CD8-positive, alpha-beta memory T cell (primary cell): ENCODE measurements at regions not wholly inside any gene's neighbourhood (a gene's known extent, or its start where the extent isn't known, plus 50 kb on each side); places are given as distances from the start of the nearest gene placed in this dataset.

Experiments
- CTCF ChIA-PET: fragments of 350-600 bp; sonication (Branson Sonifier 250); formaldehyde crosslinking; loops from one replicate; lab custom pipeline; 2021; ENCODE audit warnings: antibody characterized with exemption; lab: Charles Lee
- POLR2A ChIA-PET: fragments of 350-600 bp; sonication (Branson Sonifier 250); formaldehyde crosslinking; loops from one replicate; lab custom pipeline; 2021; ENCODE audit warnings: antibody characterized with exemption; lab: Charles Lee
- DNase-seq, 5 donors: peaks; one replicate each; pipeline versions ENCODE4 v3.0.0 to v3.0.0-alpha.2; 2020 to 2022; ENCODE audit warnings: mixed read lengths in 1 of 5
- H3K27ac ChIP-seq: one replicate; pipeline ENCODE4 v1.7.0; 2013; ENCODE audit warnings: low read depth, mild to moderate bottlenecking, low read length, moderate library complexity
- H3K27me3 ChIP-seq: 2 replicates; pipeline ENCODE4 v1.7.0; 2013; ENCODE audit warnings: low read length, mild to moderate bottlenecking; ENCODE audit not compliant: insufficient read depth, poor library complexity, severe bottlenecking
- H3K36me3 ChIP-seq: 2 replicates; pipeline ENCODE4 v1.7.0; 2013; ENCODE audit warnings: mild to moderate bottlenecking, low read length, moderate library complexity; ENCODE audit not compliant: insufficient read depth
- H3K4me1 ChIP-seq: 2 replicates; pipeline ENCODE4 v1.7.0; 2013; ENCODE audit warnings: mild to moderate bottlenecking, low read length, moderate library complexity; ENCODE audit not compliant: insufficient read depth
- H3K4me3 ChIP-seq: 2 replicates; pipeline ENCODE4 v1.7.0; 2013; ENCODE audit warnings: mild to moderate bottlenecking, low read length
- H3K9me3 ChIP-seq: 2 replicates; pipeline ENCODE4 v1.7.0; 2013; ENCODE audit warnings: mild to moderate bottlenecking, low read length
- H3K27ac Mint-ChIP-seq, 8 donors: one replicate each; pipeline ENCODE4 v1.8.0; 2020 to 2021; ENCODE audit warnings: mixed read lengths in 8 of 8, mild to moderate bottlenecking in 6 of 8, inconsistent platforms in 3 of 8, moderate library complexity in 3 of 8
- H3K27me3 Mint-ChIP-seq, 2 donors: one replicate each; pipeline ENCODE4 v1.8.0; 2020 to 2021; ENCODE audit warnings: mixed read lengths in 2 of 2, mild to moderate bottlenecking in 1 of 2, moderate library complexity in 1 of 2
- H3K36me3 Mint-ChIP-seq, 3 donors: one replicate each; pipeline ENCODE4 v1.8.0; 2020 to 2021; ENCODE audit warnings: mixed read lengths in 3 of 3, inconsistent platforms in 1 of 3, mild to moderate bottlenecking in 1 of 3
- H3K4me1 Mint-ChIP-seq, 3 donors: one replicate each; pipeline ENCODE4 v1.8.0; 2020 to 2021; ENCODE audit warnings: mixed read lengths in 3 of 3, inconsistent platforms in 1 of 3, mild to moderate bottlenecking in 1 of 3
- H3K4me3 Mint-ChIP-seq, 7 donors: one replicate each; pipeline ENCODE4 v1.8.0; 2020 to 2021; ENCODE audit warnings: mixed read lengths in 7 of 7, mild to moderate bottlenecking in 6 of 7, moderate library complexity in 4 of 7, inconsistent platforms in 2 of 7
- H3K9me3 Mint-ChIP-seq, 5 donors: one replicate each; pipeline ENCODE4 v1.8.0; 2020 to 2022; ENCODE audit warnings: mixed read lengths in 5 of 5, mild to moderate bottlenecking in 3 of 5, moderate library complexity in 2 of 5, inconsistent platforms in 1 of 5

DNA sequence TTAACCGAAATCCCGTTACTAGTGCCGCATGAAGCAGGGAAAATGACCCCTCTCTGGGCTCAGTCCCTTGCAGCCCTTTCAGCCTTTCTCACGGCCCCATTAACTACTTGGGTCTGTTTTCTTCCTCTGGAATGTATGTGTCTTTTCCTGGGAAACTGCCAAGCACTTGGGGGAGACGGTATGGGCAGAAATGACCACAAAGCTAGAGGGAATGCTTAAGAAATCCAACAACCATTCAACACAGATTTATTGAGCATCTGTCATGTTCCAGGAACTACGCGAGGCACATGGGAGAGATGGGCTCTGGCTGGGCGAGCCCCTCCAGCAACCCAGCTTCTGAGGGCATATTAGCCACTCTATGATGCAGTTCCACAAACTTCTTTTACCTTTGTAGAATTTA is 462.6 kb downstream of the BUD13 start:
- no peak overlapping the region for H3K27ac Mint-ChIP-seq
- H3K36me3 Mint-ChIP-seq: no peaks in the 10 kb centered on the region
- POLR2A ChIA-PET: no interaction called here
- no peak overlapping the region for H3K4me3 Mint-ChIP-seq
- peaks cover 0 to 7% (median 0%) of the 10 kb centered on the region in 5 donors for H3K9me3 Mint-ChIP-seq
- H3K27me3 ChIP-seq: no peaks in the 10 kb centered on the region
- H3K4me3 ChIP-seq: no peak overlapping the region
- peaks cover 16 to 33% of the 10 kb centered on the region in 2 donors for H3K27me3 Mint-ChIP-seq
- no peaks in the 10 kb centered on the region for H3K36me3 ChIP-seq
- H3K9me3 ChIP-seq: no peaks in the 10 kb centered on the region
- CTCF ChIA-PET: no interaction called here
- H3K4me1 Mint-ChIP-seq: no peaks in the 10 kb centered on the region
- DNase-seq: no peak
- H3K4me1 ChIP-seq: no peaks in the 10 kb centered on the region
- H3K27ac ChIP-seq: no peak overlapping the region

DNA sequence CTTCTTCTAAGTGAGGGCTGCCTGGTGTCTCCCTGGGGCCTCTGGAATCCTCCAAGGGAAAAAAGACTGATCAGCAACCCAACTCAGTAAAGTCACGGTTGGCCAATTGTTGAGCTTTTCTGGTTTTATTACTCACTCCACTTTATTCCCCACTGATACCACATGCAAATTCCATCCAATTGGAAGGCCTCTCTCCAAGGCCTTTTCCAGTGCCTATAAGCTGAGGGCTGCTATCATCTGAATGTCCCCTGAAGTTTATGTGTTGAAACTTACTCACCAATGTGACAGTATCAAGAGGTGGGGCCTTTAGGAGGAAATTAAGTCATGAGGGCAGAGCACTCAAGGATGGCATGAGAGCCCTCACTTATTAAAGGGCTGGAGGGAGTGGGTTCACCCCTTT is 463.3 kb downstream of the BUD13 start:
- Mint-ChIP-seq H3K36me3 (no peaks in the 10 kb centered on the region), H3K4me3 (no peak overlapping the region), H3K9me3 (peaks cover 0 to 7% (median 0%) of the 10 kb centered on the region in 5 donors), H3K27ac (no peak overlapping the region), H3K4me1 (no peaks in the 10 kb centered on the region), H3K27me3 (peaks cover 16 to 25% of the 10 kb centered on the region in 2 donors)
- Histone ChIP-seq H3K36me3 (no peaks in the 10 kb centered on the region), H3K4me1 (no peaks in the 10 kb centered on the region), H3K4me3 (no peak overlapping the region), H3K9me3 (no peaks in the 10 kb centered on the region), H3K27me3 (no peaks in the 10 kb centered on the region), H3K27ac (no peak overlapping the region)
- ChIA-PET POLR2A (no interaction called here), CTCF (no interaction called here)
- no peak for DNase-seq

- H3K27ac Mint-ChIP-seq: no peak overlapping the region
- no peak for DNase-seq
- H3K4me1 ChIP-seq: no peaks in the 10 kb centered on the region
Measured at GRCh38 chr11:116302756-116303155, 470.0 kb downstream of the BUD13 start.

GRCh38 chr11:116301141-116301540 is 471.6 kb downstream of the BUD13 start:
- H3K9me3 Mint-ChIP-seq: no peaks in the 10 kb centered on the region
- no peak for DNase-seq
- H3K27me3 Mint-ChIP-seq: peaks cover 0 to 3% of the 10 kb centered on the region in 2 donors
- H3K27ac Mint-ChIP-seq: peak overlapping the region in 1 of 8 donors; percentile 84
- no peaks in the 10 kb centered on the region for H3K27me3 ChIP-seq
- no peaks in the 10 kb centered on the region for H3K9me3 ChIP-seq
- H3K36me3 Mint-ChIP-seq: no peaks in the 10 kb centered on the region
- H3K4me1 ChIP-seq: no peaks in the 10 kb centered on the region
- no peak overlapping the region for H3K4me3 Mint-ChIP-seq
- ChIA-PET POLR2A (no interaction called here), CTCF (no interaction called here)
- H3K4me3 ChIP-seq: no peak overlapping the region
- H3K27ac ChIP-seq: no peak overlapping the region
- H3K4me1 Mint-ChIP-seq: no peaks in the 10 kb centered on the region
- H3K36me3 ChIP-seq: no peaks in the 10 kb centered on the region

More at GRCh38 chr11:116302756-116303155, 470.0 kb downstream of the BUD13 start:
- Mint-ChIP-seq H3K4me3 (no peak overlapping the region), H3K27me3 (peaks cover 1 to 3% of the 10 kb centered on the region in 2 donors), H3K9me3 (no peaks in the 10 kb centered on the region), H3K4me1 (no peaks in the 10 kb centered on the region), H3K36me3 (no peaks in the 10 kb centered on the region)
- ChIA-PET CTCF (no interaction called here), POLR2A (no interaction called here)
- Histone ChIP-seq H3K27ac (no peak overlapping the region), H3K36me3 (no peaks in the 10 kb centered on the region), H3K9me3 (no peaks in the 10 kb centered on the region), H3K27me3 (no peaks in the 10 kb centered on the region), H3K4me3 (no peak overlapping the region)

GRCh38 chr11:116300232-116300631 is 472.6 kb downstream of the BUD13 start:
- H3K4me3 ChIP-seq: no peak overlapping the region
- Mint-ChIP-seq H3K9me3 (no peaks in the 10 kb centered on the region), H3K36me3 (no peaks in the 10 kb centered on the region), H3K4me3 (no peak overlapping the region), H3K27ac (no peak overlapping the region), H3K27me3 (peaks cover 0 to 3% of the 10 kb centered on the region in 2 donors), H3K4me1 (no peaks in the 10 kb centered on the region)
- no peaks in the 10 kb centered on the region for H3K9me3 ChIP-seq
- no peaks in the 10 kb centered on the region for H3K36me3 ChIP-seq
- ChIA-PET CTCF (no interaction called here), POLR2A (no interaction called here)
- no peak for DNase-seq
- no peaks in the 10 kb centered on the region for H3K27me3 ChIP-seq
- H3K4me1 ChIP-seq: no peaks in the 10 kb centered on the region
- H3K27ac ChIP-seq: no peak overlapping the region

DNA sequence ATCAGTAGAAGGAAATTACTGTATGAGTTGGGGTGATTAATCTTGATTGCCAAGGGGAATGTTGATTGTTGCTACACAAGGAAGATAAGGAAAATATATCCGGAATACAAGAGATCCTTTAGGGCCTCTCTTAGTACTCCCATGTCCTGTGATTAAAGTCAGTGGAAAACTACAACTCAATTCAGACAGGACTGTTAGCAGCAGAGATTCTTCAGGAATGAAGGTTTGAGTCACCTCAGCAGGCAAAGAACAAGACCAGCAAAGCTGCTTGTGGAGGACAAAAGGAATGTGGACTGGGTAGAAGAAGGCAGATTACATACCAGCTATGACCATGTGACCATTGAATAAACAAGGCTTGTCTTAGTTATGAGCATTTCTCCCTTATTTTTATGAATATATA is 478.2 kb downstream of the BUD13 start:
- H3K27ac ChIP-seq: no peak overlapping the region
- H3K9me3 Mint-ChIP-seq: peaks cover 0 to 3% (median 0%) of the 10 kb centered on the region in 5 donors
- H3K27ac Mint-ChIP-seq: no peak overlapping the region
- H3K4me1 Mint-ChIP-seq: no peaks in the 10 kb centered on the region
- no peaks in the 10 kb centered on the region for H3K9me3 ChIP-seq
- H3K27me3 Mint-ChIP-seq: no peaks in the 10 kb centered on the region
- no peaks in the 10 kb centered on the region for H3K36me3 Mint-ChIP-seq
- H3K4me3 Mint-ChIP-seq: no peak overlapping the region
- no peak for DNase-seq
- POLR2A ChIA-PET: no interaction called here
- H3K36me3 ChIP-seq: no peaks in the 10 kb centered on the region
- no peaks in the 10 kb centered on the region for H3K4me1 ChIP-seq
- CTCF ChIA-PET: no interaction called here
- H3K4me3 ChIP-seq: no peak overlapping the region
- H3K27me3 ChIP-seq: no peaks in the 10 kb centered on the region

DNA sequence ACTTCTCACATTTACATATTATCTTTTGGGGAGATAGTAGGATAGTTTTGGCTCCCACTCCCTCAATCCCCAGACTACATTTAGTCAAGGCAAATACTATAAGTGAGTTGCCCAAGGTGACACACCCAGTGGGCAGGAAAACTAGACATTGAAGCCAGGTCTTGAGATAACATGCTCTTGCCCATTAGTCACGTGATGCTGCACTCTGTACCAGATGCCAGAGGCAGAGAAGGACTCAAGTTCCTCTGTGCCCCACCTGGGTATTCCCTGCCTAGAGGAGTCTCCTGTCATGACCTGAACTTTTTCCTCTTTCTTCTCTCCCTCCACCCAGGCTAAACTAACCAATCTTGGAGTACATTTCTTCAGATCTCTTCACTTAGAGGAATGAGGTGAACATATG is 484.9 kb downstream of the BUD13 start:
- DNase-seq: no peak
- Mint-ChIP-seq H3K4me3 (no peak overlapping the region), H3K27me3 (peaks cover 0 to 2% of the 10 kb centered on the region in 2 donors), H3K4me1 (no peaks in the 10 kb centered on the region), H3K36me3 (no peaks in the 10 kb centered on the region), H3K27ac (no peak overlapping the region), H3K9me3 (peaks cover 0 to 4% (median 0%) of the 10 kb centered on the region in 5 donors)
- ChIA-PET CTCF (no interaction called here), POLR2A (no interaction called here)
- Histone ChIP-seq H3K4me1 (no peaks in the 10 kb centered on the region), H3K4me3 (no peak overlapping the region), H3K36me3 (no peaks in the 10 kb centered on the region), H3K9me3 (no peaks in the 10 kb centered on the region), H3K27me3 (no peaks in the 10 kb centered on the region), H3K27ac (no peak overlapping the region)

DNA sequence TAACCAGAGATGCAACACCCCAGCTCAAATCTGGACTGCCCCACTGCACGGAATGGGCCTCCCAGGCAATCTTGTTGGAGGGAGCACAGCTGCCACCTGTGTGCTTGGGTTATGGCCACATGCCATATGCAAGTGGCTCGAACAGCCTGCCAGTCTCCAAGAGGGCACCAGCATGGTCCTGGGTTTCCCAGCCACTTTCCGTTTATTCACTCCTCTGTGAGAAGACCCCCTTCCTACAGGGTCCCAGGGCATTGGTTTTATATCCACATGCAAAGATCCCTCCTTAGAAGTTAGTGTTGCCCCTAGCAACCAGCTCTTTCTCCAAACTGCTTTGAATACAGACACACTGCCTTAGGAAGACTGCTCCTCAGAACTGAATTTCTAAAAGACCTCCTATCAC is 487.8 kb downstream of the BUD13 start:
- Histone ChIP-seq H3K36me3 (no peaks in the 10 kb centered on the region), H3K9me3 (no peaks in the 10 kb centered on the region), H3K27me3 (no peaks in the 10 kb centered on the region), H3K4me3 (no peak overlapping the region), H3K4me1 (no peaks in the 10 kb centered on the region), H3K27ac (no peak overlapping the region)
- Mint-ChIP-seq H3K4me3 (no peak overlapping the region), H3K4me1 (no peaks in the 10 kb centered on the region), H3K9me3 (peaks cover 0 to 2% (median 0%) of the 10 kb centered on the region in 5 donors), H3K27ac (no peak overlapping the region), H3K36me3 (no peaks in the 10 kb centered on the region), H3K27me3 (peaks cover 0 to 3% of the 10 kb centered on the region in 2 donors)
- DNase-seq: no peak
- ChIA-PET POLR2A (no interaction called here), CTCF (no interaction called here)

GRCh38 chr11:116283300-116283699 is 489.5 kb downstream of the BUD13 start:
- H3K4me3 Mint-ChIP-seq: no peak overlapping the region
- CTCF ChIA-PET: no interaction called here

More at GRCh38 chr11:116283300-116283699, 489.5 kb downstream of the BUD13 start:
- no peak for DNase-seq
- H3K9me3 ChIP-seq: no peaks in the 10 kb centered on the region
- no peaks in the 10 kb centered on the region for H3K4me1 Mint-ChIP-seq
- H3K27ac ChIP-seq: no peak overlapping the region
- no peaks in the 10 kb centered on the region for H3K36me3 ChIP-seq
- H3K4me1 ChIP-seq: no peaks in the 10 kb centered on the region
- no peak overlapping the region for H3K4me3 ChIP-seq
- H3K27me3 ChIP-seq: no peaks in the 10 kb centered on the region
- peaks cover 0 to 2% (median 0%) of the 10 kb centered on the region in 5 donors for H3K9me3 Mint-ChIP-seq
- H3K27ac Mint-ChIP-seq: no peak overlapping the region
- peaks cover 0 to 12% of the 10 kb centered on the region in 2 donors for H3K27me3 Mint-ChIP-seq
- H3K36me3 Mint-ChIP-seq: no peaks in the 10 kb centered on the region
- POLR2A ChIA-PET: no interaction called here
